ENCODE measurements at regions not wholly inside any gene's neighbourhood (a gene's known extent, or its start where the extent isn't known, plus 50 kb on each side); places are given as distances from the start of the nearest gene placed in this dataset.
"Not testable (repeated sequence)": the region's sequence is repeated elsewhere in the genome, so short reads cannot be mapped to it uniquely, and the experiment has no call there.

GRCh38 chr5:19233573-19233972 lies 754.4 kb downstream of the CDH18 start:
- no peak for DNase-seq (ENCODE audit: low spot score)

DNA sequence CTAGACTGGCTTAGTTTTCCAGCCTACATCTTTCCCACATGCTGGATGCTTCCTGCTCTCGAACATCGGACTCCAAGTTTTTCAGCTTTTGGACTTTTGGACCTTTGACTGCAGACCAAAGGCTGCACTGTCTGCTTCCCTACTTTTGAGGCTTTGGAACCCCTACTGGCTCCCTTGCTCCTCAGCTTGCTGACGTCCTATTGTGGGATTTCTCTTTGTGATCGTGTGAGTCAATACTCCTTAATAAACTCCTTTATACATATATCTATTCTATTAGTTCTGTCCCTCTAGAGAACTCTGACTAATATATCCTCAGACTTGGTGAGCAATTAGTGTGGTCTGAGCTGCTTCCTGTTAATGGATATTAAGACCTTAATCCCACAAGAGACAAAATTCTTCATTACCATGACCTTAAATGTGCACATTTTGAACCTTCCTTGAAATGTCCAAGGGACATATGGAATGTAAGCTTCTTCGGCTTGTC lies 752.9 kb downstream of the CDH18 start:
- no peak for DNase-seq (ENCODE audit: low spot score)

DNA sequence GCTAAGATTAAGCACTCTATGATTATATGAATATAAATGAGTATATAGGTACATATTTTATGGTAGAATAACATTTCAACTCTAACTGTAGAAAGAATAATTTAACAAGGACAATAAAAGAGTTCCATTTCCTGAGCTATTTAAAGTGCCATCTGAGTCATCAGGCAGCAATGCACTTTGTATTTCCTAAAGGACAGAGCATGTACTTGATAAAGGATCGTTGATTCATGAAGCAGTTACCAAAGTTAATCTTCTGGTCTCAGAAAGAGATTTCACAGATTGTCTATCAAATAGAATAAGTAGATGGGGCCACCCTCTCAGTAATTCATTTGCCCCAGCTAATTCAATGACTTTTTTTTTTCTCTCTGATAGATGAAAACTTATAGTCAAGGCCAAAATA lies 747.8 kb downstream of the CDH18 start:
- DNase-seq (ENCODE audit: low spot score), result no peak

- DNase-seq (ENCODE audit: low spot score), result no peak
Measured at GRCh38 chr5:19241690-19242089, 746.3 kb downstream of the CDH18 start.

GRCh38 chr5:19246191-19246590 lies 741.8 kb downstream of the CDH18 start:
- DNase-seq (ENCODE audit: low spot score), result not testable (repeated sequence)

DNA sequence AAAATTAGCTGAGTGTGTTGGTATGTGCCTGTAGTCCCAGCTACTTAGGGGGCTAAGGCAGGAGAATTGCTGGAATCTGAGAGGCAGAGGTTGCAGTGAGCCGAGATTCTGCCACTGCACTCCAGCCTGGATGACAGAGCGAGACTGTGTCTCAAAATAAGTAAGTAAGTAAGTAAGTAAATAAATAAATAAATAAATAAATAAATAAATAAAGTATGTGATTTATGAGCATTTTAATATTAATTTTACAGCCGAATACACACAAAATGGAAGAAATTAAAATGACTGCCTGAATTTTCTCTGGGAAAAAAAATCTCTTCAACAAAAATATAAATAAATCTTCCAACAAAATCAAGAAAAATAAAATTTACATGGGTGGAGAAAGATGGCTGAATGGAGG lies 740.7 kb downstream of the CDH18 start:
- no peak for DNase-seq (ENCODE audit: low spot score)

GRCh38 chr5:19256036-19256435 lies 732.0 kb downstream of the CDH18 start:
- DNase-seq (ENCODE audit: low spot score), result no peak

- DNase-seq (ENCODE audit: low spot score), result no peak
Measured at GRCh38 chr5:19258686-19259085, 729.3 kb downstream of the CDH18 start.

GRCh38 chr5:19261879-19262278 lies 726.1 kb downstream of the CDH18 start:
- no peak for DNase-seq (ENCODE audit: low spot score)

DNA sequence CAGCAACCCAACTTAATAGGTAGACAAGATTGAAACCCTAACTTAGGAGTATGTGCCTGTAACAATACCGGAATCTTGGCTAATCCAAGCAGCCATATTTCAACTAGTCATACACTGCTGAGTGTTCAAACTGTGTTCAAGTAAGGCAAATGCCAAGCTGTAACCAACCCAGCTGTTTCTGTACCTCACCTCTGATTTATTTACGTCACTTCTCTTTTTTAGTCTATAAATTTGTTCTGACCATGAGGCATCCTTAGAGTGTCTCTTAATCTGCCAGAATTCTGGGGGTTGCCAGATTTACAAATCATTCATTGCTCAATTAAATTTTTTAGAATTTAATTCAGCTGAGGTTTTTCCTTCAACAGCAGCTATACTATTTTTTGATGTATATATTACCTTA lies 723.2 kb downstream of the CDH18 start:
- DNase-seq (ENCODE audit: low spot score), result no peak

- no peak for DNase-seq (ENCODE audit: low spot score)
Measured at GRCh38 chr5:19266791-19267190, 721.2 kb downstream of the CDH18 start.

GRCh38 chr5:19270153-19270552 lies 717.8 kb downstream of the CDH18 start:
- DNase-seq (ENCODE audit: low spot score), result no peak

GRCh38 chr5:19274578-19274977 lies 713.4 kb downstream of the CDH18 start:
- DNase-seq (ENCODE audit: low spot score), result no peak

- DNase-seq (ENCODE audit: low spot score), result no peak
Measured at GRCh38 chr5:19285286-19285685, 702.7 kb downstream of the CDH18 start.

DNA sequence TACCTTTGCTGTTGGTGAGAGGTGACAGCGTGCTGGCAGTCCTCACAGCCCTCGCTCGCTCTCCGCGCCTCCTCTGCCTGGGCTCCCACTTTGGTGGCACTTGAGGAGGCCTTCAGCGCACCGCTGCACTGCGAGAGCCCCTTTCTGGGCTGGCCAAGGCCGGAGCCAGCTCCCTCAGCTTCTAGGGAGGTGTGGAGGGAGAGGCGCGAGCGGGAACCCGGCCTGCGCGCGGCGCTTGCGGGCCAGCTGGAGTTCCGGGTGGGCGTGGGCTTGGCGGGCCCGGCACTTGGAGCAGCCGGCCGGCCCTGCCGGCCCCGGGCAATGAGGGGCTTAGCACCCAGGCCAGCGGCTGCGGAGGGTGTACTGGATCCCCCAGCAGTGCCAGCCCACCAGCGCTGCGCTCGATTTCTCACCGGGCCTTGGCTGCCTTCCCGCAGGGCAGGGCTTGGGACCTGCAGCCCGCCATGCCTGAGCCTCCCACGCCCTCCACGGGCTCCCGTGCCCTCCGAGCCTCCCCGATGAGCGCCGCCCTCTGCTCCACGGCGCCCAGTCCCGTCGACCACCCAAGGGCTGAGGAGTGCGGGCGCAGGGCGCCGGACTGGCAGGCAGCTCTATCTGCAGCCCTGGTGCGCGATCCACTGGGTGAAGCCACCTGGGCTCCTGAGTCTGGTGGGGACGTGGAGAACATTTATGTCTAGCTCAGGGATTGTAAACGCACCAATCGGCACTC lies 700.3 kb downstream of the CDH18 start:
- DNase-seq (ENCODE audit: low spot score), result not testable (repeated sequence)

GRCh38 chr5:19288311-19288710 lies 699.7 kb downstream of the CDH18 start:
- not testable (repeated sequence) for DNase-seq (ENCODE audit: low spot score)

DNA sequence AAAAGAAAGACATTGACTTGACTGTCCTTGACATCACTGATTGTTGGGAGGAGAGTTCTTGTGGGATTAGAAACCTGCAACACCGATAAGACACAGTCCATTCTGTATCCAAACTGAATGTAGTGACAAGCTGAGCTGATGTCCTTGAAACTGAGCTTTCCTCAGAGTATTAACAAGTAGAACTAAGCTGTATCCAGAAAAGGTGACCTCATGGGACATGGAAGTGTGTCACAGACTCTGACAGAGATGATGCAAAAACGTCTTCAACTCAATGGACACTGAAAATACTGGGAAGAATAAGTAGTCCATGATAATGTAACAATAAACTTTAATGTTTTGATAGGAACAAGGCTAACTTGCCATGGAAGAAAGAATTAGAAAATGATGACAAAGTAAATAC lies 690.1 kb downstream of the CDH18 start:
- DNase-seq (ENCODE audit: low spot score), result no peak

DNA sequence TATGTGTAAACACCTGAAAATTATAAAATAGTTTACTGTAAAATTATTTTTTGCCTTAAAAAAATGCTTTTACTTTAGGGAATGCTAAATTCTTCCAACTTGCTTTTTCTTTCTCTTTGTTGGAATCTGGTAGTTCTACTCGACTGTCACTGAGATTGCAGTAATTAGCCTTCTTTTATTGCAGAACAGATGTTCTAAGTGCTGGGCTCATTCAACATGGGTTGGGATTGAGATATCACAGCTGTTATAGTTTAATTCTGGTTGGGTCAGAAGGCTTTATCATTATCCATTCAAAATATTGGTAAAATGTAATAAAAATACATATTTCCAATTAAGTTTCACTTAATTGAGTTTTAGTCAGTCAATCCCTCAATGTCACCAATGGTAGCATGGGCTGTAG lies 686.7 kb downstream of the CDH18 start:
- no peak for DNase-seq (ENCODE audit: low spot score)

DNA sequence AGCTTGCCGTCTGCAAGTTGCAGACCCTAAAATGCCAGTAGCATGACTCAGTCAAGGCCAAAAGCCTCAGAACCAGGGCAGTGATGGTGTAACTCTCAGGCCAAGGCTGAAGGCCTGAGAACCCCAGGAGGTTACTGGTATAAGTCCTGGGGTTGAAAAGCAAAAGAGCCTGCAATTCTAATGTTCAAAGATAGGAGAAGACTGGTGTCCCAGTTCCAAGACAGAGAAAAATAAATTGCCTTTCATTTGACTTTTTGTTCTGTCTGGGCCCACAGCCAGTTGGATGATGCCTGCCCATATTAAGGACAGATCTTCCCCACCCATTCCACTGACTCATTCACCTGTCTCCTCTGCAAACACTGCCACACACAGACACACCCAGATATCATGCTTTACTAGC lies 673.2 kb downstream of the CDH18 start:
- DNase-seq (ENCODE audit: low spot score), result no peak

DNA sequence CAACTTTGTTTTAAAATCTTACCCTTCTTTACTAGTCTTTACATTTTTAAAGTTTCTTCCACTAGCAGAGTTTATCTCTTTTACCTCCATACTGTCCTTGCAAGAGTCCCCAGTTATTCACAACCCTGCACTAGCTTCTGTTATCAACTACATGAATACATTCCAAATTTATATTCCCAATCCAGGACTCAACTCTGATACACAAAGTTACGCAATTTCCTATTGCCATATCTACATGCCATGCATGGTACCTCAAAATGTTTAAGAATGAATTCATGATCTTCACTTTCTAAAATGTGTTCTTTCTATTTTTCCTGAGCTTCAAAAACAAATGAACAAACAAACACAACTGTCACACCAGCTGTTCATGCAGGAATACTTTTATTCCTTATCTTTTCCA lies 668.7 kb downstream of the CDH18 start:
- DNase-seq (ENCODE audit: low spot score), result no peak

DNA sequence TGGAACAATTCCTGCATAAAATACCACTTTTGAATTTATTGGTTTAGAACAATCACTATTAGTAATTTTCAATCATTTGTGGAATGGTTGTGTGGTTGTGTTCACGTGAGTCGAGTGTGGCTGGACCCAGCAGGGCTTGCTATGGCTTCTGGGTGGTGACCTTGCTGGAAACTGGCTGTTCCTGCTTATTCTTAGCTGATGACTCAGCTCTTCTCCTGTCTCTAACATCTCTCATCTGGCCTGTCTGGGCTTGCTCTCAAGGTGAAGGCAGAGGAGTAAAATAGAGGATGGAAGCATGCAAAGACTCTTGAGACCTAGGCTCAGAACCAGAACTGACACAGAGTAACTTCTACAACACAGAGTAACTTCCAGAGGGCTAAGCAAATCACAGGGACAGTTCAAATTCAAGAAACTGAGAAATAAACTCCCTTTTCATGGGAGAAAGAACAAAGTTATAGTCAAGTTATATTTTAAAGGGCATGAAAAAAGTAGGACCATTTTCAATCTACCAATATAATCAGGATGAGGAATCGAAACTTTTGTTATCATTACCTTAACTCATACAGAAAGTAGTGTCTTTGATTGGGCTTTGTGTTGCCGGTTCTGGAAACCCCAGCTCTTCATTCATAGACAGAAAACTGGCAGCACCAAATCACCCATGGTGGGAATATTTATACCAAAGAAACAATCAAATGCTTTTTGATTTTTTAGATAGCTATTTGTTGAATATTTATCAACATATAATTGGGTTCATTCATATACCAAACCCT lies 665.1 kb downstream of the CDH18 start:
- DNase-seq (ENCODE audit: low spot score), result no peak

GRCh38 chr5:19334278-19334677 lies 653.7 kb downstream of the CDH18 start:
- no peak for DNase-seq (ENCODE audit: low spot score)

DNA sequence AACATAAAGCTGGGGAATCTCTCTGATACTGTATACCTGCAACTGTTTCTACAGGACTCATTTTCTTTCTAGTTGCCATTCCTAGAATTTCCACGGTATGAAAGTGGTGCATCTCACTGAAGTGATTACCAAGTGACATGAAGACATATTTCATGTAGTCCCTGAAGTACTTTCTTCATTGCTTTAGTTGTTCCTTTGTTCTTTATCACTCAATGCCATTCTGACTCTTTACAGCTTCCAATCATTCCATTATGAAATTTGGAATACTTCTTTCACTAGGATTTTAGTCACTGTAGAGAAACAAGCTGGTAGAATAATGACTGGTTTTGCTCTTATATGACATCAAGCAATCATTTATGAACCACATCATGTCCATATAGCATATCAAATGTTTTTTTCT lies 645.1 kb downstream of the CDH18 start:
- no peak for DNase-seq (ENCODE audit: low spot score)

GRCh38 chr5:19352120-19352519 lies 635.9 kb downstream of the CDH18 start:
- no peak for DNase-seq (ENCODE audit: low spot score)
